GM23338 (cell line): ENCODE measurements at regions not wholly inside any gene's neighbourhood (a gene's known extent, or its start where the extent isn't known, plus 50 kb on each side); places are given as distances from the start of the nearest gene placed in this dataset.

Source experiments
- ATAC-seq: fragments of 200-7000 bp; cut with Tn5 transposase; 3 replicates; pipeline ENCODE4 v1.9.1; 2020
- DNase-seq: peaks from one replicate; pipeline ENCODE4 v3.0.0-alpha.2; 2015; ENCODE audit warnings: low spot score
- H2AFZ ChIP-seq: fragments of 200-600 bp; sonication (generic); 2 replicates; pipeline ENCODE4 v1.8.0; 2016; ENCODE audit warnings: antibody characterized with exemption, mild to moderate bottlenecking, moderate library complexity
- H3F3A ChIP-seq: fragments of 200-600 bp; sonication (generic); replicated peaks from 2 replicates; pipeline ENCODE4 v1.8.0; 2017; ENCODE audit warnings: antibody characterized with exemption, mixed run types, low read depth
- H3K27ac ChIP-seq: fragments of 200-600 bp; sonication (generic); 2 replicates; pipeline ENCODE4 v1.6.1; 2016; ENCODE audit warnings: low read depth
- H3K27me3 ChIP-seq: fragments of 200-600 bp; sonication (generic); 2 replicates; pipeline ENCODE4 v1.8.0; 2016; ENCODE audit warnings: mild to moderate bottlenecking, mixed run types, moderate library complexity; ENCODE audit not compliant: insufficient read depth
- H3K36me3 ChIP-seq: fragments of 200-600 bp; sonication (generic); 2 replicates; pipeline ENCODE4 v1.8.0; 2016; ENCODE audit warnings: mild to moderate bottlenecking; ENCODE audit not compliant: insufficient read depth
- H3K4me1 ChIP-seq: fragments of 200-600 bp; sonication (generic); 2 replicates; pipeline ENCODE4 v1.8.0; 2016; ENCODE audit warnings: mild to moderate bottlenecking, moderate library complexity; ENCODE audit not compliant: insufficient read depth
- H3K4me2 ChIP-seq: fragments of 200-600 bp; sonication (generic); 2 replicates; pipeline ENCODE4 v1.7.1; 2017; ENCODE audit warnings: mixed run types
- H3K4me3 ChIP-seq: fragments of 200-600 bp; sonication (generic); 2 replicates; pipeline ENCODE4 v1.6.1; 2016; ENCODE audit warnings: mixed run types
- H3K79me2 ChIP-seq: fragments of 200-600 bp; sonication (generic); replicated peaks from 2 replicates; pipeline ENCODE4 v1.8.0; 2017; ENCODE audit warnings: mild to moderate bottlenecking; ENCODE audit not compliant: insufficient read depth
- H3K9me2 ChIP-seq: fragments of 200-600 bp; sonication (generic); 2 replicates; pipeline ENCODE4 v1.8.0; 2017; ENCODE audit not compliant: insufficient read depth
- H4K20me1 ChIP-seq: fragments of 200-600 bp; sonication (generic); replicated peaks from 2 replicates; pipeline ENCODE4 v1.8.0; 2017; ENCODE audit warnings: mild to moderate bottlenecking; ENCODE audit not compliant: insufficient read depth
- H3K27ac Mint-ChIP-seq: 2 replicates; pipeline ENCODE4 v1.8.0; 2020; ENCODE audit warnings: inconsistent platforms, mild to moderate bottlenecking, moderate library complexity, mixed read lengths
- H3K27me3 Mint-ChIP-seq: 3 replicates; pipeline ENCODE4 v1.8.0; 2022; ENCODE audit warnings: low read depth, mild to moderate bottlenecking, moderate library complexity, mixed read lengths, inconsistent platforms; ENCODE audit not compliant: insufficient read depth, poor library complexity
- H3K36me3 Mint-ChIP-seq: 3 replicates; pipeline ENCODE4 v1.8.0; 2021; ENCODE audit warnings: low read depth, mild to moderate bottlenecking, inconsistent platforms, moderate library complexity, mixed read lengths
- H3K4me1 Mint-ChIP-seq: 3 replicates; pipeline ENCODE4 v1.8.0; 2020; ENCODE audit warnings: mild to moderate bottlenecking, inconsistent platforms, mixed read lengths
- H3K4me3 Mint-ChIP-seq: 3 replicates; pipeline ENCODE4 v1.8.0; 2021; ENCODE audit warnings: moderate library complexity, mild to moderate bottlenecking, inconsistent platforms, mixed read lengths
- H3K9me3 Mint-ChIP-seq: 3 replicates; pipeline ENCODE4 v1.8.0; 2020; ENCODE audit warnings: moderate library complexity, mild to moderate bottlenecking, inconsistent platforms, mixed read lengths
- CREB1 ChIP-seq: fragments of 250-450 bp; sonication (Bioruptor Pico); IDR thresholded peaks from 2 replicates; pipeline ENCODE4 v1.5.0; 2020; ENCODE audit warnings: low read depth, mild to moderate bottlenecking, moderate library complexity
- CTCF ChIP-seq, 2 experiments: fragments of 200-600 bp in 1 of 2; sonication (generic) in 1 of 2; conservative IDR thresholded peaks; 2 replicates each; pipeline versions ENCODE4 v1.5.1 to v1.6.1; 2016 to 2017; ENCODE audit warnings: antibody characterized with exemption in 2 of 2, low read depth in 2 of 2, mild to moderate bottlenecking in 2 of 2, moderate library complexity in 1 of 2
- ETS1 ChIP-seq: IDR thresholded peaks from 2 replicates; pipeline ENCODE4 v1.6.1; 2016; ENCODE audit warnings: antibody characterized with exemption
- EZH2 ChIP-seq: fragments of 200-600 bp; sonication (generic); IDR thresholded peaks from one replicate; pipeline ENCODE4 v1.8.0; 2017; ENCODE audit warnings: antibody characterized with exemption, mild to moderate bottlenecking, low read depth; ENCODE audit not compliant: unreplicated experiment
- EZH2phosphoT487 ChIP-seq: fragments of 200-600 bp; sonication (generic); IDR thresholded peaks from one replicate; pipeline ENCODE4 v1.8.1; 2018; ENCODE audit warnings: antibody characterized with exemption; ENCODE audit not compliant: unreplicated experiment
- JUNB ChIP-seq: IDR thresholded peaks from one replicate; pipeline ENCODE4 v1.6.1; 2016; ENCODE audit warnings: antibody characterized with exemption; ENCODE audit not compliant: unreplicated experiment
- NANOG ChIP-seq: IDR thresholded peaks from 2 replicates; pipeline ENCODE4 v1.6.1; 2016; ENCODE audit warnings: antibody characterized with exemption, borderline replicate concordance
- POLR2AphosphoS5 ChIP-seq: IDR thresholded peaks from 2 replicates; pipeline ENCODE4 v1.6.1; 2016; ENCODE audit warnings: antibody characterized with exemption, low read depth
- STAT1 ChIP-seq: IDR thresholded peaks from one replicate; pipeline ENCODE4 v1.6.1; 2016; ENCODE audit warnings: antibody characterized with exemption; ENCODE audit not compliant: unreplicated experiment
- ZNF114 ChIP-seq: fragments of 250-450 bp; sonication (Bioruptor Pico); IDR thresholded peaks from 2 replicates; pipeline ENCODE4 v1.5.0; 2020; ENCODE audit warnings: mild to moderate bottlenecking, moderate library complexity
- ZNF331 ChIP-seq: fragments of 250-450 bp; sonication (Bioruptor Pico); IDR thresholded peaks from 2 replicates; pipeline ENCODE4 v1.5.0; 2020; ENCODE audit warnings: low read depth, mild to moderate bottlenecking, moderate library complexity

- no peak for TF ChIP-seq CTCF (conservative IDR thresholded peaks at IDR 0.05; ENCODE audit: low read depth in 2 of 2)
- TF ChIP-seq ETS1 = no peak
- no peak for TF ChIP-seq JUNB
- TF ChIP-seq EZH2phosphoT487 = no peak
- TF ChIP-seq EZH2 = no peak
- no peak for TF ChIP-seq ZNF114
Measured at GRCh38 chr2:8571301-8571791, 110.5 kb upstream of the ID2 start (continued).

GRCh38 chr2:8571792-8572499 lies 109.9 kb upstream of the ID2 start:
- Histone ChIP-seq H3K4me1 (0 out of 2 replicates have a peak, but pooled peaks cover 6% of the 10 kb centered on the region), H2AFZ (no peak overlapping the region), H3K27me3 (no peaks in the 10 kb centered on the region), H4K20me1 (no peaks in the 10 kb centered on the region), H3K36me3 (no peaks in the 10 kb centered on the region), H3K79me2 (no peaks in the 10 kb centered on the region), H3K4me2 (no peak overlapping the region), H3K9me2 (no peaks in the 10 kb centered on the region), H3K27ac (no peak overlapping the region), H3K4me3 (no peak overlapping the region), H3F3A (no peaks in the 10 kb centered on the region)
- H3K27ac Mint-ChIP-seq = 0 out of 2 replicates have a peak overlapping the region, but pooled peaks have one; percentile 67
- no peak overlapping the region for H3K4me3 Mint-ChIP-seq
- H3K36me3 Mint-ChIP-seq = no peaks in the 10 kb centered on the region
- DNase-seq = no peak
- no peak for TF ChIP-seq CTCF (conservative IDR thresholded peaks at IDR 0.05; ENCODE audit: low read depth in 2 of 2)
- peaks cover 36% of the 10 kb centered on the region for H3K4me1 Mint-ChIP-seq
- ATAC-seq = no peak
- peaks cover 15% of the 10 kb centered on the region for H3K27me3 Mint-ChIP-seq
- no peaks in the 10 kb centered on the region for H3K9me3 Mint-ChIP-seq

GRCh38 chr2:8572712-8573233 lies 109.1 kb upstream of the ID2 start:
- peak overlapping the region; percentile 86; the same call in 1 of the 2 replicates for H3K27ac Mint-ChIP-seq
- Histone ChIP-seq H3K4me1 (0 out of 2 replicates have a peak, but pooled peaks cover 6% of the 10 kb centered on the region), H3K79me2 (no peaks in the 10 kb centered on the region), H4K20me1 (no peaks in the 10 kb centered on the region), H3K27me3 (no peaks in the 10 kb centered on the region), H3K36me3 (no peaks in the 10 kb centered on the region), H3K4me3 (no peak overlapping the region), H3F3A (no peaks in the 10 kb centered on the region), H3K4me2 (no peak overlapping the region), H2AFZ (peak overlapping the region; percentile 52), H3K9me2 (no peaks in the 10 kb centered on the region), H3K27ac (no peak overlapping the region)
- H3K9me3 Mint-ChIP-seq = no peaks in the 10 kb centered on the region
- ATAC-seq = no peak
- H3K27me3 Mint-ChIP-seq = peaks cover 14% of the 10 kb centered on the region
- no peak for DNase-seq
- no peak overlapping the region for H3K4me3 Mint-ChIP-seq
- H3K4me1 Mint-ChIP-seq = peaks cover 44% of the 10 kb centered on the region
- no peaks in the 10 kb centered on the region for H3K36me3 Mint-ChIP-seq
- TF ChIP-seq CREB1 (CRISPR knock-in tag) (no peak), NANOG (no peak), CTCF (conservative IDR thresholded peaks at IDR 0.05; ENCODE audit: low read depth in 2 of 2) (no peak), POLR2AphosphoS5 (no peak), STAT1 (no peak), ZNF114 (no peak), EZH2phosphoT487 (no peak), ZNF331 (CRISPR knock-in tag) (no peak)
